Kidney glomerular epithelial cell (primary cell): ENCODE measurements at regions not wholly inside any gene's neighbourhood (a gene's known extent, or its start where the extent isn't known, plus 50 kb on each side); places are given as distances from the start of the nearest gene placed in this dataset.
"Not testable (repeated sequence)": the region's sequence is repeated elsewhere in the genome, so short reads cannot be mapped to it uniquely, and the experiment has no call there.

ENCODE experiments used
- DNase-seq: peaks from one replicate; lab custom pipeline; 2025; lab: John Stamatoyannopoulos, UW

- DNase-seq: no peak
These were observed 404.9 kb downstream of the LTN1 start for GRCh38 chr21:28587748-28588147.

GRCh38 chr21:28581976-28582375 lies 410.7 kb downstream of the LTN1 start:
- no peak for DNase-seq

GRCh38 chr21:28581311-28581731 lies 411.4 kb downstream of the LTN1 start:
- not testable (repeated sequence) for DNase-seq

GRCh38 chr21:28580585-28580984 lies 412.1 kb downstream of the LTN1 start:
- no peak for DNase-seq

- no peak for DNase-seq
These were observed 412.6 kb downstream of the LTN1 start for GRCh38 chr21:28579986-28580550.

- no peak for DNase-seq
These were observed 424.0 kb downstream of the LTN1 start for GRCh38 chr21:28568692-28569091.

- DNase-seq: not testable (repeated sequence)
These were observed 428.7 kb downstream of the LTN1 start for GRCh38 chr21:28563933-28564332.

- DNase-seq: no peak
These were observed 430.9 kb downstream of the LTN1 start for GRCh38 chr21:28561772-28562171.

GRCh38 chr21:28554660-28555475 lies 437.8 kb downstream of the LTN1 start:
- DNase-seq: peak; percentile 9

GRCh38 chr21:28550057-28550825 lies 442.4 kb downstream of the LTN1 start:
- no peak for DNase-seq

- DNase-seq: no peak
These were observed 444.4 kb downstream of the LTN1 start for GRCh38 chr21:28548291-28548690.

- no peak for DNase-seq
These were observed 444.9 kb downstream of the LTN1 start for GRCh38 chr21:28547766-28548165.

GRCh38 chr21:28543975-28544374 lies 448.7 kb downstream of the LTN1 start:
- no peak for DNase-seq

- no peak for DNase-seq
These were observed 451.1 kb downstream of the LTN1 start for GRCh38 chr21:28541371-28542112.

- DNase-seq: no peak
These were observed 452.2 kb downstream of the LTN1 start for GRCh38 chr21:28540514-28540913.

GRCh38 chr21:28539623-28539988 lies 453.1 kb downstream of the LTN1 start:
- DNase-seq: no peak

GRCh38 chr21:28538987-28539622 lies 453.6 kb downstream of the LTN1 start:
- no peak for DNase-seq

GRCh38 chr21:28537371-28538079 lies 455.2 kb downstream of the LTN1 start:
- no peak for DNase-seq

- DNase-seq: no peak
These were observed 460.2 kb downstream of the LTN1 start for GRCh38 chr21:28532446-28532845.

- DNase-seq: no peak
These were observed 469.3 kb downstream of the LTN1 start for GRCh38 chr21:28523367-28523766.
